ENCODE measurements at regions not wholly inside any gene's neighbourhood (a gene's known extent, or its start where the extent isn't known, plus 50 kb on each side); places are given as distances from the start of the nearest gene placed in this dataset.

DNA sequence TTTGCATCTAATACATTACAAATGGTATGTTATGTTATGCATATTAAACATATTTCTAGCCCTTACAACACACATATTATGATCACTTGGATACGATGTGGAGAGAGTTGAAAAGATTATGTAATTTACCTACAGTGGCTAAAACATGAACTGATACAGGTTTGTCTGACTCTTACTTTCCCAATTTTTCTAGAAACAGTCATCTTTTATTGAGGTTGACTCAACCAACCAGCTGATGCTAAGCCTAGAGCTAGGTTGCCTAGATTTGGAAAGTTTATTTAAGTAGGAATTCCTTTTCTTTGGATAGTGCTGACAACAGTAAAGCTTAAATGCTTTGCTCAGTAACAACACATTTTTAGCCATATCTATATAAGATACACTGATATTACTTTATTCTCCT lies 1215.1 kb downstream of the ADGRL3 start:
- DNase-seq = no peak

- no peak for DNase-seq
These were observed 1214.4 kb downstream of the ADGRL3 start for GRCh38 chr4:62414563-62414962.

DNA sequence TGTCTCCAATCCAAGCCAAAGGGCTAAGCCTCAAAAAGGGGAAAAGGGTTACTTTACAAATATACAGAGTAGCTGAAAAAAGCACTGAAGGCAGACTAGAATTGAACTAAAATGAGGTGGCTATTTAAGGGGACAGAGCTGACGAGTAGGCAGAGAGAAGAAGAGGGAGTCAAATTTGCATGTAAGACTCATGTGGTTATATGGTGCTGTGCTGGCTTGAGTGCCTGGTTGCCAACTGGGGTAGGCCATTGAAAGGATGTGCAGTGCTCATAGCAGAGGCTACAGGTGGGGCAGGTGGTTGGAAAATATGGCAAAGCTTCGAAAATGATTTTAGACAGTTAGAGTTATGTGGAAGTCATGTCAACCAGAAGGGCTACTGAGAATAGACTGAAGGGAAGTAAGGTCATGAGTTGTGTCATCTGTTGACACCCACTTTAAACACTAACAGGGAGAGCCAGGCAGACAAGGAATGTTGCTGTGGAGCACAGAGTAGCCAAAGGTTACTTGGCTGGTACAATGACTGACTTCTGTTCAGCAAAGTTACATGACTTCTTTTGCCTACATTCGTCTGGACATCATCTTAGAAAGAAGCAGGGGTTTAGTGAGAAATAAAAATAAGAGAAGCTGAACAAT lies 1210.4 kb downstream of the ADGRL3 start:
- no peak for DNase-seq

DNA sequence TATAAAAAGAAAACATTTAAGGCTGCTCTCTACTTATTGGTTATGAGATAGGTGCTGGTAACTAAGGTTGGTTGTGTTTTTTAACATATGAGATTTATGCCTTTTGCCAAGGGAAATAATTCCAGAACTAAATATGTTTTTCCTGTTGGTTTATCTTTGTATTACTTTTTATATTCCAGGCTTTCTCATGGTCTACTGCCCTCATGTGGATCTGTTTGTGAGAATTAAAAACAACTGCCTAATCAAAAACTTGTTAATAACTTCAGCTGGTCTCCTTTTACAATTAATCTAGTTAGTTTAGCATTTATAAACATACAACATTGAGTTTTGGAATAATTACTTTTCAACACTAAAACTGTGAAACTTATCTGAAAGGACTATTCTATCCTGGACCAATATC lies 1208.3 kb downstream of the ADGRL3 start:
- DNase-seq = no peak

DNA sequence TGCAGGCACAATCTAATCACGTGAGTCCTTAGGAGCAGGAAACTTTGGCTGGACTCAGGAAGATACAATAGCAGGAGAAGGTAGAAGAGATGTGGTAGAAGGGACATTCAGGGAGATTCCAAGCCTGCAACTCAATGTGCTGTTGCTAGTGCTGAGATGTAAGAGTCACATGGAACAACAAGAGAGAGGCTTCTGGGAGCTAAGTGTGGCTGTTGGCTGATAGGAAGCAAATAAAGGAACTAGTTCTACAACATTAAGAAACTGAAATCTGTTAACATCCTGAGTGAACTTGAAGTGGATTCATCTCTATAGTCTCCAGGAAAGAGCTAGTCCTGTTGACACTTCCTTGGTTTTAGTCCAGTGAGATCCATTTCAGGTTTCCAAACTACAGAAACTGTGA lies 1207.4 kb downstream of the ADGRL3 start:
- DNase-seq = no peak

GRCh38 chr4:62402088-62402806 lies 1202.1 kb downstream of the ADGRL3 start:
- DNase-seq = no peak

DNA sequence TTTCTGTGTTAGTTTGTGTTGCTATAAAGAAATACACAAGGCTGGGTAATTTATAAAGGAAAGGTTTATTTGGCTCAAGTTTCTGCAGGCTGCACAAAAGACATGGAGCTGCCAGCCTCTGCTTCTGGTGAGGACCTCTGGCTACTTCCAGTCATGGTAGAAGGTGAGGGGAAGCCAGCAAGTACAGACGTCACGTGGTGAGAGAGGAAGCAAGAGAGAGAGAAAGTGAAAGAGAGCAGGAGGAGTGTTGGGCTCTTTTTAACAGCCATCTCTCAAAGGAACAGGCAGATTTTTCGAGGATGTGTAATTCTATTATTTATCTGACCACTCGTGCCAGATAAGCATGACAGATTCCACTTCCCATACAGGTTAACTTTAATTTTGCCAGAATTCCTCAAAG lies 1199.1 kb downstream of the ADGRL3 start:
- DNase-seq = no peak

DNA sequence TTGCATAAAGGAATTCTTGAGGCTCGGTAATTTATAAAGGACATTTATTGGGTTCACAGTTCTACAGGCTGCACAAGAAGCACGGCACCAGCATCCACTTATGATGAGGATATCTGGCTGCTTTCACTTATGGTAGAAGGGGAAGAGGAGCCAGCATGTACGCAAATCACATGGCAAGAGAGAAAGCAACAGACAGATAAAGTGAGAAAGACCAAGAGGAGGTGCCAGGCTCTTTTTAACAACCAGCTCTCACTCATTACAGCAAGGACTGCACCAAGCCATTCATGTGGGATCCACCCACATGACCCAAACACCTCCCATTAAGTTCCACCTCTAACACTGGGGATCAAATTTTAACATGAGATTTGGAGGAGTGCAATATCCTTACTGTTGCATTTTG lies 1198.2 kb downstream of the ADGRL3 start:
- no peak for DNase-seq

GRCh38 chr4:62394766-62395165 lies 1194.6 kb downstream of the ADGRL3 start:
- DNase-seq = no peak

- no peak for DNase-seq
These were observed 1187.7 kb downstream of the ADGRL3 start for GRCh38 chr4:62387808-62388207.

- DNase-seq = no peak
These were observed 1177.6 kb downstream of the ADGRL3 start for GRCh38 chr4:62377700-62378099.

DNA sequence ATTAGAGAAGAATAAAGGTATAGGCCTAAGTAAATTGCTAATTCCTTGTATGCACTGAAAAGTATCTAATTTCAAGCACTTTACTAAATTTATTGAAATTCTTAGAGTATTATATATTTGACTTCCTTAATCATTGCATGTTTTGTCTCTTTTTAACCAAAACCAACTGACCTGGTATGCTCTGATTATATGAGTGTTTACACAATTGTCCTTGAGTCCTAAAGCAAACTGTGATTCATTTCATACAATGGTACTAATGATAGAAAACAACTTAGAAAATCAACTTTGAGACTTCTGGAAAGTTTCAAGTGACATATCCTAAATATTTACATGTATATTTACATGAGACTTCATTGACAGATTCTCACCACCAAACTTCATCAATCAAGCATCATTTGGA lies 1177.1 kb downstream of the ADGRL3 start:
- no peak for DNase-seq

DNA sequence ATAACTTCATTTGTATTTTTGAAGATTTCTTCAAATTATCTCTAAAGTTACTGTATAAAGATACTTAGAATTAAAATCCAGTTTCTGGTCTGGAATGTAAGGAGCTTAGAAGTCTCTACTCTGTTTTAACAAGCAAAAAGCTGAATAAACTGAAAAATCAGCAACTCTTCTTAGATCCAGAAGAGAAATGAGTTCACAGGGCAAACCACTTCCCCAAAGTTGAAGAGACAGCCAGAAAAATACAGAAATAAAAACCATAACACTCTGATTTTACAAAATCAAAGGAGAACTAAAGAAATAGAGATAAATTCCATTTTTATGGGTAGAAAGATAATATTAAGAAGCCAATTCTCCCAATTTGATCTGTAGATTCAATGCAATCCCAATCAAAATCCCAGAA lies 1166.8 kb downstream of the ADGRL3 start:
- DNase-seq = no peak

GRCh38 chr4:62360156-62360545 lies 1160.0 kb downstream of the ADGRL3 start:
- DNase-seq = no peak

DNA sequence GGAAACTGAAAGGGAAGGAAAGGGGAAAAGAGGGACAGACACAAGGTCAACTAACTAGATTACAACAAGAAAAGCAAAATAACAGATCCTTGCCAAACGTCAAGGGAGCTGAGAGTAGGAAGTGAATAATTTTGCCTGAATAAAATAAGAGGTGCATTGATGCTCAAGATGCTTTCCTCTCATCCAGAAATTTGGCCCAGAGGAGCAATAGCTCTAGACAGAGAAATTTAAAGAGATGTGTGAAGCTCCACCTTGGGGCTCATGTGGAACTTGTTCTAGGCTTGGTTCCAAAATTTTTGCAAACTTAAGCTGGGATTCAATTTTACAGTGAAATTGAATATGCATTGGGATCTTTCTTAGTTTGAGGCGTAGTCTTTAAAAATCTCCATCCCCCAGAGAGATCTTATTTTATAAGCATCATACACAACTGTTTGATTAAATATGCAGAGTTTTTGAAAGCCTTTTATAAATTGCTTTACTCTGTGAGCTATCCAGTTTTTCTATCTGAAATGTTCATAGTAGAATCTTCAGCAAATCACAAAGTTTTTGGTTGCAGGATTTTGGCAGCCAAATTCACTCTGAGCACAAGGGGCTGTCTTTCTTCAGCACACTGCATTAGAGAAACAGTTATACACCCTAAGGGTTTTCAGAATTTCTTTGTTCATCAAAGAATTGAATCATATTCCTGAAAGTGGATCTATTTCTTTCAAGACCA lies 1159.5 kb downstream of the ADGRL3 start:
- DNase-seq = no peak

DNA sequence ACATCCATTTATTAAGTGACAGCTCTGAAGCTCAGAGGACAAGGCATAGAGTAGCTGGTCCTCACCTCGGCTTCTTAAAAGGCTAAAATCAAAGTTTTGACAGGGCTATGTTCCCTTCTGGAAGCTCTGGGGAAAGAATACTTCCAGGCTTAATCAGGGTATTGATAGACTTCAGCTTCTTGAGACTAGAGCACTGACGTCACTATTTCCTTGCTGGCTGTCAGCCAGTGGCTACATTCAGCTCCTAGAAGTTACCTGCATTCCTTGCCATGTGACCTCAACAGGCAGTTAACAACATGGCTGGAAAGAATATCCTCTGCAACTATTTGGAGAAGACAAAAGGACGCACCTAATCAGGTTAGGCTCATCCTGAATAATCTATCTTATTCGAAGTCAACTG lies 1144.8 kb downstream of the ADGRL3 start:
- no peak for DNase-seq

DNA sequence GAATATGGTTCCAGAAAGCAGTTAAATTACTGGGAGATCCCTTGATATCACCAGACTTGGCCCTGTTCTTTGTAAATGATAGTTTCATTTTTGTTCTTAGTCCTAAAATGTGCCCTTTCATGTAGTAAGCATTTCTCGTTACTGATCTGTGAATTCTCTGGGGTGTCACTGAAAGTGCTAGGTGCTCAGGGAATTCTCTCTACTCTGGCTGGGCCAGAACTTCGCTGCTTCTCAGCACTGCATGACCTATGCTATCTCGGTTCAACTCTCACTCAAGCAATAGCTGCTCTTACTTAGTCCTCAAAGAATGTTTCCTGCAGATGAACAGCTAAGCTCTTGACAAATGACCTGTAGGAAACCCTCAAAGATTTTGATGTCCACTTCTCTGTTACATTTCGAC lies 1144.3 kb downstream of the ADGRL3 start:
- no peak for DNase-seq

GRCh38 chr4:62342346-62342745 lies 1142.2 kb downstream of the ADGRL3 start:
- DNase-seq = no peak

DNA sequence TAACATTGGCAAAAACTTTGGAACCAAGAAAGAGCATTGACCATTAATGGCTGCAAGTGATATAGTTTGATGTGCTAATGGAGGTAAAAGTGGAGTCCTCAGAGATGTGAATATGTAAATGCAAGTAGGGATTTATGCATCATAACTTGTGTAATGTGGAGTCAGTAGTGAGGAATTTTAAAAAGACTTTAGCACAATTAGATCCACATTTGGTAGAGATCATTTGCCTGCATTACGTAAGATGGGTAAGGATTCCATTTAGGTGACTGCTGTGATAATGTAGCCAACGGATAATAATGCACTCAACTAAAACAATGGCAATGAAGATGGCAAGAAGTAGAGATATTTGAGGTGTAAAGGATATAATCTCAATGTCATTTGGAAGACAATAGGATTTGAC lies 1128.4 kb downstream of the ADGRL3 start:
- DNase-seq = no peak

DNA sequence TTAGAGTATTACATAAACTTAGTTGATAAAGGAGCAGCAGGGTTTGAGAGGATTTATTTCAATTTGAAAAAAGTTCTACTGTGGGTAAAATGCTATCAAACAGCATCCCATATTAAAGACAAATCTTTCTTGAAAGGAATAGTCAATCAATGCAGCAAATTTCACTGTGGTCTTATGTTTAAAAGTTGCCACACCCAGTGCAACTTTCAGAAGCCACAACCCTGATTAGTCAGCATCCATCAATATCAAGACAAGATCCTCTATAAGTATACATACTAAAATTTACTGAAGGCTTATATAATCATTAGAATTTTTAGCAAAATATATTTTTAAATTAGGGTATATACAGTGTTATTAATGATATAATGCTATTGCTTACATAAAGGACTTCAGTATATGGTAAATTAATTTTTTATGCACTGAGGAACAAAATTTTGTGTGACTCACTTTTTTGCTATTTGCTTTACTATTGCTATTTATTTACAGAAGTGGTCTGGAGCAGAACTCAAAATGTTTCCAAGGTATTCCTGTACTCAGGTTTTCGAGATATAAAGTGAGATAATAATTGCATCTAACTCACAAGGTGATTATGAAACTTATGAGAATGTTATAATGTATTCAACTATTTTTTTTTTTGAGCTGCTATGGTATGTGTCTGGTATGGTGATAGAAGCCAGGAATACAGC lies 1127.6 kb downstream of the ADGRL3 start:
- DNase-seq = no peak

DNA sequence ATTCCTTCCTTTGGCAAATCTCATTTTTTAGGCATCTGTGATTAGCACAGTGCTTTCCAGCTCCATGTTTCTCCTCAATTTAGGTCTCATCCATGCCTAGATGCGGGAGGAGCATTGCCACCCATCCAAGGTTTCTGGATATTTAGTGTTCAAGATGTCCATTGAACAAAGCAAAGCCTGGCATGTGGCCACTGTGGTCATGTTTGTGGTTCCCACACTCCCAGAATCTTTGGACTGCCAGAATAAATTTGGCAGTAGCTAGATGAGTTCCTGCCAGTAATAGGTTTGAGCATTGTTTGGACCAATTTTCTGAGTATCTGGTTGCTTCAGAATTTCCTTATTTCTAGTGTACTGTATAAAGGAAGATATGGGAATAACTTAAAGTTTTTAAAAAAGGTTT lies 1124.1 kb downstream of the ADGRL3 start:
- DNase-seq = no peak

DNA sequence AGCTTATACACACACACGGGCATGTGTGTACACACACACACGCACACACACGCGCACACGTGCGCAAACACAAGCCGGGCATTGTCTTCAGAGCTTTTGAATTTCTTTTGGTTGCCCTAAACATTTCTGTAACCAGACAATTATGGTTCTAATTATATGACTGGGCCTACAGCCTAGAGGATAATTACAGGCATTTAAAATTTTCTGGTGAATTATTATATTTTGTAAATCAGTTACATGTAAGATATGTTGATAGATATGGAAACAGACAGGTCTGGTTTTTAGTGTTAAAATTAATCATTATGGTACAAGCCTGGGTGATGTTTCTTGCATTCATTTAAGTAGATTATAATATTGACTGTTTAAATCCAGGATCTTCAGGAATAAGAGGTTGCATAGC lies 1120.5 kb downstream of the ADGRL3 start:
- no peak for DNase-seq

- no peak for DNase-seq
These were observed 1102.6 kb downstream of the ADGRL3 start for GRCh38 chr4:62302710-62303109.

DNA sequence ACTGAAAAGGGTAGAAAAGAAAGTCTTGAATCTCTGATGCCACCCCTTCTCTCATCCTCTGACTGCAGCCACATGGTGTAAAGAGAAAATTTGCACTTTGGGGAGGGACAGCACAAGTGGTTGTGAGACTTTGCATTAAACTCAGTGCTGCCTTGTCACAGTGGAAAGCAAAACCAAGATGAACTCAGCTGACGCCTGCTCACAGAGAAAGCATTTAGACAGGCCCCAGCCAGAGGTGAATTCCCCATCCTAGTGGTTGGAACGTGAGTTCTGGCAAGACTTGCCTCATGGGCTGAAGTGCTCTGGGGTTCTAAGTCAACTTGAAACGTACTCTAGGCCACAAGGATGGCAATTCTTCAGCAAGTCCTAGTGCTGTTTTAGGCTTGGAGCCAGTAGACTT lies 1101.4 kb downstream of the ADGRL3 start:
- DNase-seq = no peak
